IPS DF 6.9 (cell line): ENCODE measurements at regions not wholly inside any gene's neighbourhood (a gene's known extent, or its start where the extent isn't known, plus 50 kb on each side); places are given as distances from the start of the nearest gene placed in this dataset.

ENCODE experiments used
- DNase-seq: peaks from one replicate; pipeline ENCODE4 v3.0.0-alpha.2; 2013; ENCODE audit warnings: low read depth, low spot score
- H3K27ac ChIP-seq: one replicate; pipeline ENCODE4 v1.5.1; 2013; ENCODE audit warnings: low read length, control low read depth
- H3K27me3 ChIP-seq: 2 replicates; pipeline ENCODE4 v1.6.1; 2013; ENCODE audit warnings: mild to moderate bottlenecking, low read length; ENCODE audit not compliant: control insufficient read depth, insufficient read depth
- H3K36me3 ChIP-seq: 2 replicates; pipeline ENCODE4 v1.6.1; 2013; ENCODE audit warnings: low read length; ENCODE audit not compliant: control insufficient read depth, insufficient read depth
- H3K4me1 ChIP-seq: 2 replicates; pipeline ENCODE4 v1.6.1; 2013; ENCODE audit warnings: low read length; ENCODE audit not compliant: control insufficient read depth, insufficient read depth
- H3K4me3 ChIP-seq: 2 replicates; pipeline ENCODE4 v1.5.1; 2013; ENCODE audit warnings: mild to moderate bottlenecking, low read length
- H3K9me3 ChIP-seq: 2 replicates; pipeline ENCODE4 v1.6.1; 2013; ENCODE audit warnings: low read length, inconsistent platforms; ENCODE audit not compliant: control insufficient read depth, insufficient read depth
- WGBS: extraction: QIAGEN DNeasy Blood & Tissue Kit; methylation state at CpG from one replicate; pipeline ENCODE4 v1.1.7; 2013; ENCODE audit warnings: mixed read lengths, missing lambda C conversion rate; ENCODE audit not compliant: insufficient read length, insufficient coverage; 5-methylcytosine and 5-hydroxymethylcytosine counted together

DNA sequence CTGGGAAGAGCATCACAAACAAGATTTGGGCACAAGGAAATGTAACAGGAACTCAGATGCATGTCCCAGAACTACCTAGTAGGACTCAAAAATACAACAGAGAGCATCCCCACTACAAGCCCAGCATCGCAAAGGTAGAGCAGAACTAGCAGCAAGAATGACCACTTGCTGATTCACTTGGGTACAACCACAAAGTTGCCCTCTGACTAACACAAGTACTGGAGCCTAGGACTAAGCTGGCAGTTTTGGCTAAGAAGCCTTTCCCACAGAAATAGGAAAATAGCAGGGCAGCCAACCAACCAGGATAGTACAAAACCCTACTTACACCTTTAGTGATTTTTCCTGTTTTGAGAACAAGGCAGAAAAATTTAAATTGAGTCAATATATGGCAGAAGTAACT is 193.8 kb downstream of the PAX3 start:
- Histone ChIP-seq H3K4me1 (no peaks in the 10 kb centered on the region; the same call in 1 of the 2 replicates), H3K27ac (no peak overlapping the region), H3K9me3 (no peaks in the 10 kb centered on the region), H3K27me3 (no peaks in the 10 kb centered on the region), H3K4me3 (no peak overlapping the region), H3K36me3 (no peaks in the 10 kb centered on the region)
- no CpG with 5 or more reads among the region's 1 CpG for WGBS
- no peak for DNase-seq

DNA sequence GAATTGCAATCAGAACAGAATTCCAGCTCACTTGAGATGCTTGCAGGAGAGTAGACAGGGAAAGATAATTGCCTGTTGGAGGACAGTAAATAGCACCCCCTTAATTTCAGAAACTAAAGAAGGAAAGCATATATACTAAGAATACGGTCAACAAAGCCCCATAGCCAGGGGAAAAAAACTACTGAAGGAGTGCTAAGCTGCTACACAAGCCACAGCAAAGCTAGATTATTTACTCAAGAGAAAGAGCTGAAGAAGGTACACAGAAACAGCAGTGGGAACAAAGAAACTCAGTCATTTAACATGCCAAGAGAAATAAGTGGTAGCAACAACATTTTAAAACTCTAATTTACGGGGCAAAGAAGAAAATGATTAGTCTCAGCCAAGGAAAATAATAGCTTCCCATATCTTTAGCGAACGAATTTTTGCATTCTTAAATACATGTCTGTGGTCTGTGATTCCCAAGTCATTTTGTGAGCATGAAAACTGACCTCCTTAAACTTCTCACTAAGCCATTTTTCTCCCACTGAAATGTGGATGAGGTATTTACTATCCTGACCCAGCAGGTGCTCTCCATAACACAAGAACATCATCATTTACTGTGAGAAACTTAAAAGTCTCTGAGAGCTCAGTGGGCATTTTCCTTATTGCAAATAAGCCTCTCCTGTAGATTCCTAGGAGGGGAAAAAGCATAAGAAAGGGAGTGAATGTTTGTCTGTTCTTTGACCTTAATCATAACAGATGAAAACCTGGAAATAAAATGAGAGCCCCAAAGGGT is 196.0 kb downstream of the PAX3 start:
- Histone ChIP-seq H3K4me3 (no peak overlapping the region), H3K36me3 (no peaks in the 10 kb centered on the region), H3K4me1 (no peaks in the 10 kb centered on the region; the same call in 1 of the 2 replicates), H3K9me3 (no peaks in the 10 kb centered on the region), H3K27me3 (no peaks in the 10 kb centered on the region), H3K27ac (no peak overlapping the region)
- no CpG with 5 or more reads among the region's 4 CpGs for WGBS
- DNase-seq: no peak

DNA sequence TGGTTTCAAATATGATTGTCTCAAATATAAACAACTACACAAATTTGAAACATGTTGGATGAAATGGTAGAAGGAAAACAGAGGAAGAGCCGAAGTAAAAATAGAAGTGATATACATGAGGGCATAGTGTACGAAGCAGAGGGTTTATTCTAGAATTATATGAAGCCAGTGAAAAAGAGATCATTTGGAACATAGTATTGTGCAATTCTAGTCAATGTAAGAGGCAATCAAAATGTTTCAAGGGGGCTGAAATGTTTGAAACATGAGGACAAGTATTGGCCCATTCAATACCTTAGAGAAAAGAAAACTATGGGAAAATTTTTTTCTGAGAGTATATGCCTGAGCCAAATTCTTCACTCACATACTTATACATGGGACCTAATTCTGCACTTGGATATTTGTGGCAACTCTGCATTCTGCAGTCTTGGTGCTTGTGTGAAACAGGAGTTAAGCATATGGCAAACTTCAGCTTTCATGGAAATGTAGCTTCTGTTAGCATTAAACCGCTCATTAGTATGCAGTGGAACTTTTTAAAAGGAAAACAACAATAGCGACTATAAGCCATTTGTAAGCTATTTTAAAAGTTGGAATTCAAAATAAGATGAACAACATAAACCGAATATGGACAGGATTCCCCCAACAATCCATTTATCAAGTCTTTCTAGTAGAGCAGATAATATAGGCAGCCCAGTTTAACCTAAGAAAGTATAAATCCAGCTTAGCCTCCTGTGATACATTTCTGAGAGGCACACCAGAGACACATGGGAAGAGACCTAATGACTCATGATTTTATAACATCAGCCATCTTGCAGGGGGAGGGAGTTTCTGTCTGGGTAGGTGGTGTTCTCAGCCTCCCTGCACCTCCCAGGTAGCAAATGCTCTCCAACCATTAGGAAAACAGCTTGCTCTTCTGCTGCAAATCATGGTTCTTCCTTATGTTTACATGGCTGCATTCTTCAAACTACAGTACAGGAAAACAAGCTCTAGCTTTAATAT is 197.8 kb downstream of the PAX3 start:
- no peak for DNase-seq
- Histone ChIP-seq H3K4me1 (no peaks in the 10 kb centered on the region; the same call in 1 of the 2 replicates), H3K9me3 (no peaks in the 10 kb centered on the region), H3K27ac (no peak overlapping the region), H3K4me3 (no peak overlapping the region), H3K27me3 (no peaks in the 10 kb centered on the region), H3K36me3 (no peaks in the 10 kb centered on the region)
- whole genome bisulfite sequencing: no CpG with 5 or more reads among the region's 5 CpGs

DNA sequence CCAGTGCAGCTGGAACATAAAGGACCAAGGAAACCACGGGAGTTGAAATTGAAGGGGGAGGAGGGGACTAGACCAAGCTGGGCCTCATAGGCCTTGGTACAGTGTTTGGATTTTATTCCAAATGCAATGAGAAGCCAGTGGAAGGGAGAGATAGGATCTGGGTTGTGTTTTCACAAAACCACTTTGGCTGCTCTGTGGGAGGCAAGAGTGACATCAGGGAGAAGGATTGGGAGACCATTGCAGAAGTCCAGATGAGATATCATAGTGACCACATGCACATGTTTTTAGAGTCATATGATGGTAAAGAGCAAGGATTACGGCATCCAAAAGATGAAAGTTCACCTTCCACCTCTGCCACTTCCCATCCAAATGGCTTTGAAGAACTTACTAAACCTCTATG is 210.2 kb downstream of the PAX3 start:
- Histone ChIP-seq H3K4me1 (no peaks in the 10 kb centered on the region), H3K9me3 (no peaks in the 10 kb centered on the region), H3K4me3 (no peak overlapping the region), H3K27me3 (no peaks in the 10 kb centered on the region), H3K27ac (no peak overlapping the region), H3K36me3 (no peaks in the 10 kb centered on the region)
- no CpG with 5 or more reads among the region's 2 CpGs for whole genome bisulfite sequencing
- no peak for DNase-seq

DNA sequence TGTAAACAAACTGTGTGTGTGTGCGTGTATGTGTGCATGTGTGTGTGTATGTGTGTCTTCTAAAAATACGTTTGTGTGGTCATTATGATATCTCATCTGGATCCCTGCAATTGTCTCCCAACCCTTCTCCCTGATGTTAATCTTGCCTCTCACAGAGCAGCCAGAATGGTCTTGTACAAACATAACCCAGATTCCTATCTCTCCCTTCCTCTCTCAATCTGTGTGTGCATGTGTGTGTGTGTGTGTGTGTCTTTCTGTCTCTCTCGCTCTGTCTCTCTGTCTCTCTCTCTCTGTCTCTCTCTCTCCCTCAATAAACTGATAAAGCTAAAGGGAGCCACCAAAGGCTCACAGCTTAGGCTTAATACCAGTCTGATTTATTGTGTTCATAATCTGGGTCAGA is 210.8 kb downstream of the PAX3 start:
- Histone ChIP-seq H3K4me3 (no peak overlapping the region), H3K9me3 (no peaks in the 10 kb centered on the region), H3K27ac (no peak overlapping the region), H3K27me3 (no peaks in the 10 kb centered on the region), H3K4me1 (no peaks in the 10 kb centered on the region), H3K36me3 (no peaks in the 10 kb centered on the region)
- DNase-seq: no peak
- WGBS: no CpG with 5 or more reads among the region's 3 CpGs

DNA sequence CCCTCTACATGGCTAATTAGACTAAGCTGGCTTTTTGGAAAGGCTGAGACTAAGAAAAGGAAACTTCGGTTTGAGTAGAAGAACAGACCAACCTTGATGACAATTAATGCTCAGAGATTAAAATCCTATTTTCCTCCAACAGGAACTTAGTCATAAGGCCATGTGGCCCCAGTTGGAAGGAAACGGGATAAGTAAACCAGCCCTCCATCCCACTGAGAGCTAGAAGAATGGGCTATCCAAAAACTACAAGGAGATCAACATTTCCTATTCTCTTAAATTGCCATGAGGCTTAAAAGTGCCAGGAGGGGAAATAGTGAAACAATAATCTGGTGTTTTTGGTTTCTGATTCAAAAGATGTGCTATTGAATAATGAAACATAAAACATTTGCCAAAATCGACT is 216.6 kb downstream of the PAX3 start:
- H3K27me3 ChIP-seq: no peaks in the 10 kb centered on the region
- H3K9me3 ChIP-seq: no peaks in the 10 kb centered on the region
- DNase-seq: no peak
- WGBS: no CpG with 5 or more reads among the region's 3 CpGs
- H3K27ac ChIP-seq: no peak overlapping the region
- H3K4me1 ChIP-seq: no peaks in the 10 kb centered on the region
- no peak overlapping the region for H3K4me3 ChIP-seq
- H3K36me3 ChIP-seq: no peaks in the 10 kb centered on the region

DNA sequence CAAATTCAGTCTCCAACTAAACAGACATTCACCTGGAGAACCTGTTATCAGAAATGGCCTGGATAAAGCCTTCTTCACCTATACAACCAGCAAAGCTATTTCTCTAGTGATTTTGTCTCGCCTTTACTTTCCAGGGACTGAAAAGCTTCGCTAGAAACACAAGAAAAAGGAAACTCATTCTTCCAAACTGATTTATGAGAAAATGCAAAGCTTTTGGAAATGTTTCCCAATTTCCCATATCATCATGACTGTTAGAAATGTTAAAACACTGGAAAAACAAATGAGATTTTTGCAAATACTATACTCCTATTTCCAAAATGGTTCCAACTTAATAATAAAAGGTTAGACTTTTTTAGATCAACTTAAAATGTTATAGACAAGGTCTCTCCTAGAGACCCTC is 218.7 kb downstream of the PAX3 start:
- DNase-seq: no peak
- no peaks in the 10 kb centered on the region for H3K9me3 ChIP-seq
- WGBS: no CpG with 5 or more reads among the region's 2 CpGs
- no peaks in the 10 kb centered on the region for H3K4me1 ChIP-seq
- no peak overlapping the region for H3K27ac ChIP-seq
- H3K36me3 ChIP-seq: no peaks in the 10 kb centered on the region
- no peak overlapping the region for H3K4me3 ChIP-seq
- no peaks in the 10 kb centered on the region for H3K27me3 ChIP-seq

DNA sequence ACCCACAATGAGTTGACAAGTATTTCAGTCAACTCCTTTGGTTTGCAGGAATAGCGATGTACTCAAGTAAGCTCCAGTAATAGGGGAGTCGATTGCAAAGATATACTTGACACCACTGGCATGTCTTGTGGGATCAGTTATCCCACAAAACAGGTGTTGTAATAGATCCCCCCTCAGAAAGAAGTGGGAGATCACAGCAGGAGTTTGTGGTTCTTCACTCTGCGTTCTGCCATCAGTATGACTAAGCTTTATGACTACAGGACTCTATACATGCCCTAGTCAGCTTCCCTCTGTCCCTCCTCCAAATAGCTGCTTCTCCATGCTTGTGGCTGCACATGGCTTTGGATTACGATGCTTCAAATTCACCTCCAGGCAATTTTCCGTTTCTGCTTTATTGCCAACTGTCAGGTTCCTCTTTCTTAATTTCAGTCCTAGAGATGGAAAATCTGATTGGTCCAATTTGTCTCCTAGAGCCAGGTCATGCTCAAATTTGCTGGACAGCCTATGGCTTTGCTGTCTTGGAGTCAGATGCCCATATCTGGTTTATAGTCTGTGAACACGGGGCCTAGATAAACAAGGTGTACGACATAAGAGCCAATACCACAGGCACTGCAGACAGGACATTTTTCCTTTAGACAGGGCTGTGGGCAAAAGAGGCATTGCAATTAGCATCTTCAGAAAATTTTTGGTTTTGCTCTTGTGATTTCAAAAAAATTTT is 221.7 kb downstream of the PAX3 start:
- Histone ChIP-seq H3K4me3 (no peak overlapping the region), H3K36me3 (no peaks in the 10 kb centered on the region), H3K27me3 (no peaks in the 10 kb centered on the region), H3K4me1 (no peaks in the 10 kb centered on the region), H3K9me3 (no peaks in the 10 kb centered on the region), H3K27ac (no peak overlapping the region)
- DNase-seq: no peak
- WGBS: no CpG with 5 or more reads among the region's 7 CpGs

DNA sequence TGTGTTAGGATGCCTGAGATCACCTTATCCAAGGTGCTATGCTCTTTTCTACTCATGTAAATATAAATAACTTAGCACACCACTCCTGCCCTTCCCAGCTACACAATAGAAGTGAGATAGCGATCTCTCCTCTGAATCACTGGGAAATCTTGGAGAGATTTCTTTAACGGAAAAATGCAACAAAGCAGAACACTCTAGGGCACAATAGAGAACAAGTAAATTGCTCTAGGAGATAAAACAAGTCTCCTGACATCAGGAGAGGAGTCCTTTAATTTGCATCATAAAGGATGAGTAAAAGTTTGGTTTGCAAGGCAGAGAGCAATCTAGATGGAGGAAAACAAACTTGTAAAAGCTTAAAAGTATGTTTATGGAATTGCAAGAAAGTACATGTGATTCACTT is 224.1 kb downstream of the PAX3 start:
- Histone ChIP-seq H3K4me3 (no peak overlapping the region), H3K36me3 (no peaks in the 10 kb centered on the region), H3K9me3 (no peaks in the 10 kb centered on the region), H3K27me3 (no peaks in the 10 kb centered on the region), H3K27ac (no peak overlapping the region), H3K4me1 (no peaks in the 10 kb centered on the region)
- DNase-seq: no peak
- no CpG with 5 or more reads among the region's 2 CpGs for WGBS

DNA sequence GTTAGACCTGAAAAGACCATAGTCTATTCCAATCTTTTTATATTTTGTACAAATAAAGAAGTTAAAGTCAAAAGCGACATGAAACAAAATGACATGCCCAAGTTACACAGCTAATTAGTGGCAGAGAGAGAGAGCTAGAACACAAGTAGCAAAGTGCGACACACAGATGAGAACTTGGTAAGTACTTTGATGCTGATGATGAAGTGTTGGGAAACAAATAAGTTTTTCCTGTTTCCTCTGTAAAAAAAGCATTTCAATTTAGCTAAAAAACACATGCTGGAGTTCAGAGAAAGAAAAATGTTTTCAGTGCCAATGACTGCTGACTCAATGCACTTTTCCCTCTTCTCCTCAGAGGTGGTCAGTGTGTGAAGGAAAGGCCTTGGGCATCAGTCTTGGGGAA is 226.9 kb downstream of the PAX3 start:
- Histone ChIP-seq H3K27ac (no peak overlapping the region), H3K9me3 (no peaks in the 10 kb centered on the region), H3K4me3 (no peak overlapping the region), H3K36me3 (no peaks in the 10 kb centered on the region), H3K4me1 (no peaks in the 10 kb centered on the region), H3K27me3 (no peaks in the 10 kb centered on the region)
- no CpG with 5 or more reads among the region's 2 CpGs for WGBS
- no peak for DNase-seq
